NT2/D1 (cell line): ENCODE measurements at regions not wholly inside any gene's neighbourhood (a gene's known extent, or its start where the extent isn't known, plus 50 kb on each side); places are given as distances from the start of the nearest gene placed in this dataset.

ENCODE experiments used
- DNase-seq: peaks from one replicate; pipeline ENCODE4 v3.0.0-alpha.2; 2011; ENCODE audit warnings: low read depth, low spot score
- H3K27me3 ChIP-seq: 2 replicates; pipeline ENCODE4 v1.6.0; 2011; ENCODE audit warnings: mild to moderate bottlenecking; ENCODE audit not compliant: insufficient read length, insufficient read depth
- H3K36me3 ChIP-seq: 2 replicates; pipeline ENCODE4 v1.6.1; 2011; ENCODE audit warnings: mild to moderate bottlenecking, low read length, mixed read lengths; ENCODE audit not compliant: insufficient read depth, insufficient read length
- H3K4me1 ChIP-seq: 2 replicates; pipeline ENCODE4 v1.5.1; 2011; ENCODE audit not compliant: insufficient read depth, insufficient read length
- H3K4me3 ChIP-seq: 2 replicates; pipeline ENCODE4 v1.5.1; 2011; ENCODE audit warnings: low read depth; ENCODE audit not compliant: insufficient read length
- H3K9ac ChIP-seq: 2 replicates; pipeline ENCODE4 v1.6.0; 2011; ENCODE audit warnings: low read depth; ENCODE audit not compliant: insufficient read length
- H3K9me3 ChIP-seq: 2 replicates; pipeline ENCODE4 v1.5.1; 2011; ENCODE audit warnings: mild to moderate bottlenecking, low read length; ENCODE audit not compliant: insufficient read depth
- SUZ12 ChIP-seq: IDR thresholded peaks from 2 replicates; pipeline ENCODE4 v1.6.1; 2011; ENCODE audit not compliant: insufficient read length, insufficient read depth; ENCODE audit errors: extremely low read depth
- YY1 ChIP-seq: IDR thresholded peaks from 2 replicates; pipeline ENCODE4 v1.6.1; 2011; ENCODE audit not compliant: insufficient read length, insufficient read depth
- ZNF274 ChIP-seq: IDR thresholded peaks from 2 replicates; pipeline ENCODE4 v1.6.1; 2011; ENCODE audit warnings: mild to moderate bottlenecking, low read depth, low read length

DNA sequence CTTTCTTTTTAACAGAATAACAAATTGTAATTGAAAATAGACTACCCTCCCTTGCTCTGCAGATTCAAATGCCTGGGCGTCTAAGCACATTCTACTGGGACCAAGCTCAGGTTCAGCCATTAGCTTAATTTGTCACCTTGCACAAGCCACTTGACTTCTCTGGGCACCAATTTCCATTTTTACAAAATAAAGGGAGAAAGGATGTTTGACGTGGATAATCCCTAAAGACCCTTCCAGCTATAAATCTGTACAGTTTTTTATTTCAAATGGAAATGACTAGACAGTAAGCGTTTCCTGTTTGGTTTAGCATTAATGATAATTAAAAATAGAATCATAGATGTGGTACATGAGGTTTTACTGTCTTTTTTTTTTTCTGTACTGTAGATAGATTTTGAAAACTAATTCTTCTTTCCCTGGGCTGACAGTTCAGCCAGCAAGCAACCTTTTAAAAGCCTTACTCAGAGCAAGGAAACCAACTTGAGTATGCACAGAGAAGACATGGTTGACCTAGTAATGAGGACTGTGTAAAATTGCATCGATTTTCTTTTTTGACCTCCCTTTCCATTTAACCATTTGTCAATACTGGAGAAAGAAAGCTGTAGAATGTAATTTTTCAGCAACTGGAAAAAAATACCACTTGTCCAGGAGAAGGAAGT is 1329.5 kb upstream of the CDH8 start:
- no peaks in the 10 kb centered on the region for H3K36me3 ChIP-seq
- H3K9ac ChIP-seq, result no peak overlapping the region
- no peak for DNase-seq
- H3K4me1 ChIP-seq, result no peaks in the 10 kb centered on the region
- no peaks in the 10 kb centered on the region for H3K9me3 ChIP-seq
- H3K4me3 ChIP-seq, result no peak overlapping the region
- no peaks in the 10 kb centered on the region for H3K27me3 ChIP-seq
- TF ChIP-seq SUZ12, result no peak
- no peak for TF ChIP-seq YY1
- no peak for TF ChIP-seq ZNF274

DNA sequence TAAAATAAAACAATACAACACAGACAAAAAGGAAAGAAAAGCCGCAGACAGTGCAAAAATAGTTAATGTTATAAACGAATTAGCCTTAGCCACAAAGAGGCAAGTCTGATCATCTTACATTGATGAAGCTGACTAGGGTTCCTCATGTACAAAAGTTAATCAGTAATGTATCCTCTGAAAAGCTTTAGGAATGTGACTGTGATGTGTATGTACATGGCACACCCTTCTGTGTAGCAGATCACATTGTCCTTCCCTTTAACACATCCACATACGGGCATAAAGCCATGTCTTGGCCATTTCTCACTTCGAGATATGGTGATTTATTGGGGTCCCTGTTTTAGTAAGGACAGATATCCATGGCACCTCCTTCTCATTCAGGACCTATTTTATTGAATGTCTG is 1327.5 kb upstream of the CDH8 start:
- no peaks in the 10 kb centered on the region for H3K4me1 ChIP-seq
- DNase-seq, result no peak
- TF ChIP-seq SUZ12, result no peak
- no peak for TF ChIP-seq YY1
- TF ChIP-seq ZNF274, result no peak
- no peaks in the 10 kb centered on the region for H3K36me3 ChIP-seq
- H3K9me3 ChIP-seq, result no peaks in the 10 kb centered on the region
- no peaks in the 10 kb centered on the region for H3K27me3 ChIP-seq
- no peak overlapping the region for H3K4me3 ChIP-seq
- H3K9ac ChIP-seq, result no peak overlapping the region

DNA sequence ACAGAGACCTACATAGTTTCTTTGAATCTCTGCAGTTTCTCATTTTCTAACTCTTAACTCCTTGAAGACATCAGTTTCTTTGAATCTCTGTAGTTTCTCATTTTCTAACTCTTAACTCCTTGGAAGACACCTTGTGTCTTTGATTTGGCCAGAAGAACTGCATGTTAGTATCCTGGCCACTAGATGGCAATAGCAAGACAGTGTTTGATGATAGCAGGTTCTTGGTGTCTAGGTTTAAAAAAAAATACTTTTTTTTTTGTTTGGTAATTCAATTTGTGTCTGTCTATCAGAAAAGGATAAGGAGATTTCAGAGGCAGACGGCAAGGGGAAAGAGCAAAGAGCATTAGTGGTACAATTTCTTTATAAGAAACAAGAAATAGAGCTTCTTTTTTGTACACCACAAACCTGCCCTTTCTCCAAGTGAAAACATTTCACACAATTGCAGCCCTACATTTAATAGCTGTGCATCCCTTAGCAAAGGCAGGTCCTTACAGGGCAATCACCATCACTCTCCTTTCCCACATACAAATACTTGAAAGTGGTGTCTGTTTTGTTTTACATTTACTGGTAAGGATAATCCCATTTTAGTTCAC is 1324.9 kb upstream of the CDH8 start:
- TF ChIP-seq YY1 (no peak), ZNF274 (no peak), SUZ12 (no peak)
- H3K27me3 ChIP-seq, result no peaks in the 10 kb centered on the region
- peak; percentile 39 for DNase-seq
- no peaks in the 10 kb centered on the region for H3K36me3 ChIP-seq
- H3K4me1 ChIP-seq, result no peaks in the 10 kb centered on the region
- H3K4me3 ChIP-seq, result no peak overlapping the region
- no peak overlapping the region for H3K9ac ChIP-seq
- H3K9me3 ChIP-seq, result no peaks in the 10 kb centered on the region

DNA sequence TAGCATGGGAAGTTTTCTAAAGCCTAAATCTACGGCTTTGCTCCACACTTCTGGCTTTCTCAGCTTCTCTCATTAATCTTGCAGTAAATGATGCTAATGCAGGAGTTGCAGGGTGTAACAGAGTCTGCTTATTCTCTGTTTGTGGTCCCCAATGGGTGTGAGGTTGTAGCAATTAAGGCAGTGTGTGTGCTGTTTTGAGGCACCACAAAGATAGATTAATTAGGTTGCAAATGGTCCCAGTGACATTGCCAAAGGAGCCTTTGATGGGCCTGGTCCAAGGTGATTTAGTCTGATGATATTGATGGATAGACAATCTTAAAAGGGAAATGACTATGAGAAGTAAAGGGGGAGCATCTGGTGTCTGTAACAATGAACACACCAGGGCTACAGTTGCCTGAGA is 1313.7 kb upstream of the CDH8 start:
- Histone ChIP-seq H3K27me3 (no peaks in the 10 kb centered on the region), H3K4me1 (no peaks in the 10 kb centered on the region), H3K9ac (no peak overlapping the region), H3K4me3 (no peak overlapping the region), H3K36me3 (no peaks in the 10 kb centered on the region), H3K9me3 (no peaks in the 10 kb centered on the region)
- DNase-seq, result no peak
- TF ChIP-seq ZNF274 (no peak), YY1 (no peak), SUZ12 (no peak)

DNA sequence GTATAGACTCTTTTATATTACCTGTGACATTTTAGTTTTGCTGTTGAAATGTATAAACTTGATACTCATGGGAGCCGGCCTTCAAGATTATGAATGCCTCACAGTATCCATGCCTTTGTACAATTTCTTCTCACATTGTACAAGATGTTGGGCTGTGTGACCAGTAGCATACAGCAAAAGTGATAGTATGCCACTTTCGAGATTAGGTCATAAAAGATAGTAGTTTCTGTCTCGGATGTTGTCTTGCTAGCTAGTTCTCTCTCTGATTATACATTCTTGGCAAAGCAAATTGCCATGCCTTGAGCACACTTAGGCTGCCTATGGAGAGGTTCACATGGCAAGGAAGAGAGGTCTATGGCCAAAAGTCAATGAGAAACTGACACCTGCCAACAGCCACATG is 1309.8 kb upstream of the CDH8 start:
- H3K4me3 ChIP-seq, result no peak overlapping the region
- TF ChIP-seq SUZ12 (no peak), ZNF274 (no peak), YY1 (no peak)
- H3K27me3 ChIP-seq, result no peaks in the 10 kb centered on the region
- no peaks in the 10 kb centered on the region for H3K4me1 ChIP-seq
- no peaks in the 10 kb centered on the region for H3K36me3 ChIP-seq
- no peak overlapping the region for H3K9ac ChIP-seq
- DNase-seq, result no peak
- no peaks in the 10 kb centered on the region for H3K9me3 ChIP-seq

DNA sequence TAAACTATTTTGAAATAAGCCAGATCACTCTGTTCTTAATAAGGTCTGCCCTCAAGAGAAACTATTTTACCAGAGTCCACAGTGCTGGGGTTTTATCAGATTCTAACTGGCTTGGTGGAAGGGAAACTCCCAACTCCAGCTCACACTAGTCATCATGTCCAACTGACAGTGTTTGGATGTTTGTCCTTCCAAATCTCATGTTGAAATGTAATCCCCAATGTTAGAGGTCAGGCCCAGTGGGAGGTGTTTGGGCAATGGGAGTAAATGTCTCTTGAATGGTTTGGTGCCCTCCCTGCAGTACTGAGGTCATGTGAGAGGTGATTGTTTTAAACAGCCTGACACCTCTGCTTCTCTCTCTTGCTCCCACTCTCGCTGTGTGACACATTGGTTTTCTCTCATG is 1301.0 kb upstream of the CDH8 start:
- no peak overlapping the region for H3K9ac ChIP-seq
- no peak for TF ChIP-seq YY1
- TF ChIP-seq SUZ12, result no peak
- no peak for TF ChIP-seq ZNF274
- no peaks in the 10 kb centered on the region for H3K27me3 ChIP-seq
- no peaks in the 10 kb centered on the region for H3K9me3 ChIP-seq
- H3K36me3 ChIP-seq, result no peaks in the 10 kb centered on the region
- no peaks in the 10 kb centered on the region for H3K4me1 ChIP-seq
- no peak for DNase-seq
- H3K4me3 ChIP-seq, result no peak overlapping the region

DNA sequence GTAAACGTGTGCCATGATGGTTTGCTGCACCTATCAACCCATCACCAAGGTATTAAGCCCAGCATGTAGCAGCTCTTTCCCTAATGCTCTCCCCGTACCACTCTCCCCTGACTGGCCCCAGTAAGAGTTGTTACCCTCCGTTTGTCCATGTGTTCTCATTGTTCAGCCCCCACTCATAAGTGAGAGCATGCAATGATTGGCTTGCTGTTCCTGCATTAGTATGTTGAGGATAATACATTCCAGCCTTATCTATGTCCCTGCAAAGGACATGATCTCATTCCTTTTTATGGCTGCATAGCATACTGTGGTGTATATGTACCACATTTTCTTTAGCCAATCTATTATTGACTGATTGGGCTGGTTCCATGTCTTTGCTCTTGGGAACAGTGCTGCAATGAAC is 1294.9 kb upstream of the CDH8 start:
- H3K9me3 ChIP-seq, result no peaks in the 10 kb centered on the region

More for the DNA sequence above, 1294.9 kb upstream of the CDH8 start:
- H3K4me3 ChIP-seq, result no peak overlapping the region
- H3K27me3 ChIP-seq, result no peaks in the 10 kb centered on the region
- no peak for DNase-seq
- H3K36me3 ChIP-seq, result no peaks in the 10 kb centered on the region
- TF ChIP-seq YY1 (no peak), SUZ12 (no peak), ZNF274 (no peak)
- no peaks in the 10 kb centered on the region for H3K4me1 ChIP-seq
- H3K9ac ChIP-seq, result no peak overlapping the region
